Nephron progenitor cell (in vitro differentiated cells): ENCODE measurements at regions not wholly inside any gene's neighbourhood (a gene's known extent, or its start where the extent isn't known, plus 50 kb on each side); places are given as distances from the start of the nearest gene placed in this dataset.
"Not testable (repeated sequence)": the region's sequence is repeated elsewhere in the genome, so short reads cannot be mapped to it uniquely, and the experiment has no call there.

Experiments used
- DNase-seq: peaks from one replicate; pipeline ENCODE4 v3.0.0; 2021
- H3K27ac Mint-ChIP-seq: 2 replicates; pipeline ENCODE4 v1.8.0; 2021; ENCODE audit warnings: mild to moderate bottlenecking, moderate library complexity, mixed read lengths
- H3K27me3 Mint-ChIP-seq: 2 replicates; pipeline ENCODE4 v1.8.0; 2021; ENCODE audit warnings: mild to moderate bottlenecking, low read depth, mixed read lengths; ENCODE audit not compliant: poor library complexity
- H3K36me3 Mint-ChIP-seq: 2 replicates; pipeline ENCODE4 v1.8.0; 2021; ENCODE audit warnings: low read depth, mixed read lengths
- H3K4me1 Mint-ChIP-seq: 2 replicates; pipeline ENCODE4 v1.8.0; 2021; ENCODE audit warnings: mixed read lengths
- H3K4me3 Mint-ChIP-seq: 2 replicates; pipeline ENCODE4 v1.8.0; 2021; ENCODE audit warnings: mild to moderate bottlenecking, moderate library complexity, mixed read lengths
- H3K9me3 Mint-ChIP-seq: 2 replicates; pipeline ENCODE4 v1.8.0; 2021; ENCODE audit warnings: mild to moderate bottlenecking, moderate library complexity, mixed read lengths
- TF ChIP-seq, protein P1 (sequence below): fragments of 200-600 bp; sonication (generic); IDR thresholded peaks from 2 replicates; pipeline ENCODE4 v1.5.0; 2021; ENCODE audit warnings: antibody characterized with exemption

DNA sequence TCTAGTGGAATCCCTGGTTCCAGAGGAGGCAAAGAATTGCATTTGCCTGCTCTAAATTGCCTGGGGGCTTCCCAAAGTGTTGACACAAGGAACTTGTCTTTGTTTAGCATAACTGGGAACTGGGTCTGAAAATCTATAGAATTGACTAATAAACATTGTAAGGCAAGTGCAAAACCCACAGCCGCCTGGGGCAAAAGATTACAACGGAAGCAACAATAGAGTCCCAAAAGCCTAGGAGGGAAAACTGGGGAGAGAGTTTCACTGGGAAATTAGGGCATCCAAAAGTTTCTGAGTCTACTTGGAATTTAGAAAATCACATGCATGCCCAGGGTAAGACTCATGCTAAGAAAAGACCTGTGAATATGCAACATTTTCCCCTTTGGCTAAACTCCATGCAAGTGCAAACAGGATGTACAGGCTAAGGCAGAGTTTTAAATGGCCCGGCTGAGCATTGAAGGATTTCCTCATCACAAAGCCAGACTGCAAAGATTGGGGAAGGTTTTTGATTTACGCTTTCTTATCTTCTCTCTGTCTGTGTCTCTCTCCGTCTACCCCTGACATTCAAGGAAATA is 725.3 kb upstream of the NCAM2 start:
- Mint-ChIP-seq H3K36me3 (no peaks in the 10 kb centered on the region), H3K9me3 (no peaks in the 10 kb centered on the region), H3K27me3 (no peaks in the 10 kb centered on the region), H3K4me3 (no peak overlapping the region), H3K4me1 (no peaks in the 10 kb centered on the region), H3K27ac (no peak overlapping the region)
- DNase-seq, result no peak
- TF ChIP-seq, protein P1, sequence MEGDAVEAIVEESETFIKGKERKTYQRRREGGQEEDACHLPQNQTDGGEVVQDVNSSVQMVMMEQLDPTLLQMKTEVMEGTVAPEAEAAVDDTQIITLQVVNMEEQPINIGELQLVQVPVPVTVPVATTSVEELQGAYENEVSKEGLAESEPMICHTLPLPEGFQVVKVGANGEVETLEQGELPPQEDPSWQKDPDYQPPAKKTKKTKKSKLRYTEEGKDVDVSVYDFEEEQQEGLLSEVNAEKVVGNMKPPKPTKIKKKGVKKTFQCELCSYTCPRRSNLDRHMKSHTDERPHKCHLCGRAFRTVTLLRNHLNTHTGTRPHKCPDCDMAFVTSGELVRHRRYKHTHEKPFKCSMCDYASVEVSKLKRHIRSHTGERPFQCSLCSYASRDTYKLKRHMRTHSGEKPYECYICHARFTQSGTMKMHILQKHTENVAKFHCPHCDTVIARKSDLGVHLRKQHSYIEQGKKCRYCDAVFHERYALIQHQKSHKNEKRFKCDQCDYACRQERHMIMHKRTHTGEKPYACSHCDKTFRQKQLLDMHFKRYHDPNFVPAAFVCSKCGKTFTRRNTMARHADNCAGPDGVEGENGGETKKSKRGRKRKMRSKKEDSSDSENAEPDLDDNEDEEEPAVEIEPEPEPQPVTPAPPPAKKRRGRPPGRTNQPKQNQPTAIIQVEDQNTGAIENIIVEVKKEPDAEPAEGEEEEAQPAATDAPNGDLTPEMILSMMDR, result no peak

DNA sequence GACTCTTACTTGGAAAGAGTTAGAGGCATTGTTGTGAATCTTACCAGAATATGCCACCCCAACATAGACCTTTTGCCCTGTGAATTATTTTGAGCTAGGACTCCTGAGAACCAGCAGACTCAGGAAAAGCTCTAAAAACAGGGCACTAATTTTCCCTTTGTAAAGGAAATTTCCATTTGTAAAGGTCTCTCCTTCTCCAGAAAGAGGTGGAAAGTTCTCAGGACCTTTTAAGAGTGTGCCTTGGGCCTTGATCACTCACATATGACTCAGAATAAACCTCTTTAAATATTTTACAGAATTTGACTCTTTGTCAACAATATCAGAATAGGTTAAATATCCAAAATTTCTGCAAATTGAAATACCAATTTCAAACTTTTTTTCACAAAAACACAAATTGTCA is 721.8 kb upstream of the NCAM2 start:
- no peaks in the 10 kb centered on the region for H3K4me1 Mint-ChIP-seq

GRCh38 chr21:20276954-20277353 is 721.3 kb upstream of the NCAM2 start:
- Mint-ChIP-seq H3K4me3 (no peak overlapping the region), H3K9me3 (no peaks in the 10 kb centered on the region), H3K36me3 (no peaks in the 10 kb centered on the region), H3K27me3 (no peaks in the 10 kb centered on the region), H3K27ac (no peak overlapping the region), H3K4me1 (no peaks in the 10 kb centered on the region)
- DNase-seq, result no peak
- TF ChIP-seq, protein P1, result no peak

More for the DNA sequence above, 721.8 kb upstream of the NCAM2 start:
- Mint-ChIP-seq H3K27ac (no peak overlapping the region), H3K4me3 (no peak overlapping the region), H3K36me3 (no peaks in the 10 kb centered on the region), H3K27me3 (no peaks in the 10 kb centered on the region), H3K9me3 (no peaks in the 10 kb centered on the region)
- DNase-seq, result no peak
- TF ChIP-seq, protein P1, result no peak

DNA sequence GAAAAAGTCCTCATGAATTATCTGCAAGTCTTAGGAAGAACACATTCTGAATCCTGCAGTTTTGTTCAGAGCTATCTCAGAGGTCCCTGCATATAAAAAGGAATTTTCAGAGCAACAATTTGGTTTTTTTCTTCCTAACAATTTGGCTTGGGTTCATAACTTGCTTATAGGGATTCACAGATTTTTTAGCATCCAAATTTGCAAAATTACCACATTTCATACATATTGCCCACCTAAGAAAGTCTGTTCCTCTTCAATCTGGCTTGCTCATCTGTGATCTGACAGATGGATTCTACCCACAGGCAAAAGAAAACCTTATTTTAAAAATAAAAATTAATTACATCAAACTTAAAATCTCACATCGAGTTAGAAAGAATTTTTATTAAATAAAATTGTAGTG is 714.4 kb upstream of the NCAM2 start:
- no peak overlapping the region for H3K27ac Mint-ChIP-seq
- H3K36me3 Mint-ChIP-seq, result no peaks in the 10 kb centered on the region
- no peak for DNase-seq
- H3K4me3 Mint-ChIP-seq, result no peak overlapping the region
- H3K9me3 Mint-ChIP-seq, result no peaks in the 10 kb centered on the region
- TF ChIP-seq, protein P1, result no peak
- no peaks in the 10 kb centered on the region for H3K27me3 Mint-ChIP-seq
- no peaks in the 10 kb centered on the region for H3K4me1 Mint-ChIP-seq

GRCh38 chr21:20292280-20292679 is 705.9 kb upstream of the NCAM2 start:
- Mint-ChIP-seq H3K4me3 (no peak overlapping the region), H3K9me3 (no peaks in the 10 kb centered on the region), H3K36me3 (no peaks in the 10 kb centered on the region), H3K27ac (no peak overlapping the region), H3K27me3 (peaks cover 3% of the 10 kb centered on the region), H3K4me1 (no peaks in the 10 kb centered on the region)
- TF ChIP-seq, protein P1, result no peak
- DNase-seq, result no peak

GRCh38 chr21:20292854-20293253 is 705.4 kb upstream of the NCAM2 start:
- not testable (repeated sequence) for H3K4me1 Mint-ChIP-seq, DNase-seq, H3K27ac Mint-ChIP-seq, H3K36me3 Mint-ChIP-seq, H3K27me3 Mint-ChIP-seq, H3K4me3 Mint-ChIP-seq, H3K9me3 Mint-ChIP-seq
